ENCODE measurements at regions not wholly inside any gene's neighbourhood (a gene's known extent, or its start where the extent isn't known, plus 50 kb on each side); places are given as distances from the start of the nearest gene placed in this dataset.
"Not testable (repeated sequence)": the region's sequence is repeated elsewhere in the genome, so short reads cannot be mapped to it uniquely, and the experiment has no call there.

DNA sequence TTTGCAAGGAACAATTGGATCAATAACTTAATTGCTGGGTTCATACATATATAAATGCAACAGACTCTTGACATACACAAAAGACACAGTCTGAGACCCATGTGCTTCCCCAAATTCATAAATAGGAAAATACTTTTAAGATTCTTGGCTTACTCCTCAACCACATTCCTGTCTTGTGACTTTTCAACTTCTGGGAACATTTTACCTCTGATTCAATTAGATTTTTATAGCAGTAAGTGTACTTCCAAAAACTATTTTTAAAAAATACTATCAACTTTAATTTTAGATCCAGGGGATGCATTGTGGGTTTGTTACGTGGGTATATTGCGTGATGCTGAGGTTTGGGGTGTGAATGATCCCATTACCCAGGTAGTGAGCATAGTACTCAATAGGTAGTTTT, 406.7 kb downstream of the RPS6KC1 start:
- in situ Hi-C loops (cut with HindIII; ENCODE audit: low sequenced_read_pairs), result loop anchor here (10.0 kb wide), 1 partner anchor 63 kb away; no protein-coding TSS in a partner anchor
- DNase-seq (ENCODE audit: low read depth), result no peak
- TF ChIP-seq, protein P1, sequence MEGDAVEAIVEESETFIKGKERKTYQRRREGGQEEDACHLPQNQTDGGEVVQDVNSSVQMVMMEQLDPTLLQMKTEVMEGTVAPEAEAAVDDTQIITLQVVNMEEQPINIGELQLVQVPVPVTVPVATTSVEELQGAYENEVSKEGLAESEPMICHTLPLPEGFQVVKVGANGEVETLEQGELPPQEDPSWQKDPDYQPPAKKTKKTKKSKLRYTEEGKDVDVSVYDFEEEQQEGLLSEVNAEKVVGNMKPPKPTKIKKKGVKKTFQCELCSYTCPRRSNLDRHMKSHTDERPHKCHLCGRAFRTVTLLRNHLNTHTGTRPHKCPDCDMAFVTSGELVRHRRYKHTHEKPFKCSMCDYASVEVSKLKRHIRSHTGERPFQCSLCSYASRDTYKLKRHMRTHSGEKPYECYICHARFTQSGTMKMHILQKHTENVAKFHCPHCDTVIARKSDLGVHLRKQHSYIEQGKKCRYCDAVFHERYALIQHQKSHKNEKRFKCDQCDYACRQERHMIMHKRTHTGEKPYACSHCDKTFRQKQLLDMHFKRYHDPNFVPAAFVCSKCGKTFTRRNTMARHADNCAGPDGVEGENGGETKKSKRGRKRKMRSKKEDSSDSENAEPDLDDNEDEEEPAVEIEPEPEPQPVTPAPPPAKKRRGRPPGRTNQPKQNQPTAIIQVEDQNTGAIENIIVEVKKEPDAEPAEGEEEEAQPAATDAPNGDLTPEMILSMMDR (IDR thresholded peaks at IDR 0.05; ENCODE audit: low read depth, low read length, missing control alignments), result no peak
- no peak overlapping the region for H3K4me3 ChIP-seq (ENCODE audit: low read depth, low read length)

DNA sequence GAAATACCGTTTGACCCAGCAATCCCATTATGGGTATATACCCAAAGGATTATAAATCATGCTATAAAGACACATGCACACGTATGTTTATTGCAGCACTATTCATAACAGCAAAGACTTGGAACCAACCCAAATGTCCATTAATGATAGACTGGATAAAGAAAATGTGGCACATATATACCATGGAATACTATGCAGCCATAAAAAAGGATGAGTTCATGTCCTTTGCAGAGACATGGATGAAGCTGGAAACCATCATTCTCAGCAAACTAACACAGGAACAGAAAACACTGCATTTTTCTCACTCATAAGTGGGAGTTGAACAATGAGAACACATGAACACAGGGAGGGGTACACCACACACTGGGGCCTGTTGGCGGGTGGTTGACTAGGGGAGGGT, 411.3 kb downstream of the RPS6KC1 start:
- DNase-seq (ENCODE audit: low read depth); in situ Hi-C loops (cut with HindIII; ENCODE audit: low sequenced_read_pairs): not testable (repeated sequence)

GRCh38 chr1:213464786-213465460, 413.9 kb downstream of the RPS6KC1 start:
- in situ Hi-C loops (cut with HindIII; ENCODE audit: low sequenced_read_pairs), result no loop called here
- TF ChIP-seq, protein P1 (IDR thresholded peaks at IDR 0.05; ENCODE audit: low read depth, low read length, missing control alignments), result no peak
- no peak overlapping the region for H3K4me3 ChIP-seq (ENCODE audit: low read depth, low read length)

More for the DNA sequence above, 411.3 kb downstream of the RPS6KC1 start:
- H3K4me3 ChIP-seq (ENCODE audit: low read depth, low read length), result not testable (repeated sequence)

GRCh38 chr1:213466541-213466940, 415.5 kb downstream of the RPS6KC1 start:
- DNase-seq (ENCODE audit: low read depth), result no peak
- TF ChIP-seq, protein P1 (IDR thresholded peaks at IDR 0.05; ENCODE audit: low read depth, low read length, missing control alignments), result no peak
- no peak overlapping the region for H3K4me3 ChIP-seq (ENCODE audit: low read depth, low read length)
- in situ Hi-C loops (cut with HindIII; ENCODE audit: low sequenced_read_pairs), result no loop called here

More at GRCh38 chr1:213464786-213465460, 413.9 kb downstream of the RPS6KC1 start:
- no peak for DNase-seq (ENCODE audit: low read depth)

DNA sequence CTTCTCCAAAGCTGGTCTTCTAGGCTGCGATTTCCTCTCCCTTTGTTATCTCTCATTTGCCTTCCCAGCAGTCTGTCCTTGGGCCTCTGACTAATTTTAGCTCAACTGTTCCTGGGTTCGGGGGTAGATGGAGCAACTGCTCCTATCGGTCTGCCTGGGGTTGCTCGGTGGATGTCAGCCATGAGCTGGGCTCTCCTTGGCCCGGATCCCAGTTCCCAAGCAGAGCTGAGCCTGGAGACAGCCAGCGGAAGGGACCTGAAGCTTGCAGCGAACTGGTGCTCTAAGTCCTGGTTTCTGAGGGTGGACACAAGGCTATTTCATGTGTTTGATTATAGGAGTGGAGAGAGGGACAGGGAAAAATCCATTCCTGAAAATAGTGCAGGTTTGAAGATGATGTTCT, 423.0 kb downstream of the RPS6KC1 start:
- in situ Hi-C loops (cut with HindIII; ENCODE audit: low sequenced_read_pairs), result no loop called here
- TF ChIP-seq, protein P1 (IDR thresholded peaks at IDR 0.05; ENCODE audit: low read depth, low read length, missing control alignments), result no peak
- H3K4me3 ChIP-seq (ENCODE audit: low read depth, low read length), result no peak overlapping the region
- no peak for DNase-seq (ENCODE audit: low read depth)

- no peak for DNase-seq (ENCODE audit: low read depth)
- TF ChIP-seq, protein P1 (IDR thresholded peaks at IDR 0.05; ENCODE audit: low read depth, low read length, missing control alignments), result no peak
- H3K4me3 ChIP-seq (ENCODE audit: low read depth, low read length), result no peak overlapping the region
- in situ Hi-C loops (cut with HindIII; ENCODE audit: low sequenced_read_pairs), result no loop called here
These were observed 430.4 kb downstream of the RPS6KC1 start for GRCh38 chr1:213481395-213481794.

- DNase-seq (ENCODE audit: low read depth), result no peak
- no peak overlapping the region for H3K4me3 ChIP-seq (ENCODE audit: low read depth, low read length)
- in situ Hi-C loops (cut with HindIII; ENCODE audit: low sequenced_read_pairs), result no loop called here
- TF ChIP-seq, protein P1 (IDR thresholded peaks at IDR 0.05; ENCODE audit: low read depth, low read length, missing control alignments), result no peak
These were observed 433.3 kb downstream of the RPS6KC1 start for GRCh38 chr1:213484333-213484732.
